NCI-H748 (cell line): ENCODE measurements at regions not wholly inside any gene's neighbourhood (a gene's known extent, or its start where the extent isn't known, plus 50 kb on each side); places are given as distances from the start of the nearest gene placed in this dataset.
"Not testable (repeated sequence)": the region's sequence is repeated elsewhere in the genome, so short reads cannot be mapped to it uniquely, and the experiment has no call there.

Experiments
- DNase-seq: peaks from one replicate; lab custom pipeline; 2025; ENCODE audit not compliant: unreplicated experiment; lab: John Stamatoyannopoulos, UW

DNA sequence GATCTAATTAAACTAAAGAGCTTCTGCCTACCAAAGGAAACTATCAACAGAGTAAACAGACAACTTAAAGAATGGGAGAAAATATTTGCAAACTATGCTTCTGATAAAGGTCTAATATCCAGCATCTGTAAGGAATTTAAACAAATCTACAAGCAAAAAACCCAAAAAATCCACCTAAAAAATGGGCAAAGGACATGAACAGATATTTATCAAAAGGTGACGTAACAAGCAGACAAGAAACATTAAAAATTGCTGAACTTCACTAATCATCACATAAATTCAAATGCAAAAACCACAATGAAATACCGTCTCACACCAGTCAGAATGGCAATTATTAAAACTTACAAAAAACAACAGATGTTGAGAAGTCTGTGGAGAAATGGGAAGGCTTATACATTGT, 498.6 kb upstream of the TPTE start:
- DNase-seq = not testable (repeated sequence)
